OCI-LY7 (cell line): ENCODE measurements at regions not wholly inside any gene's neighbourhood (a gene's known extent, or its start where the extent isn't known, plus 50 kb on each side); places are given as distances from the start of the nearest gene placed in this dataset.

Experiments used
- BruUV-seq: library from RNA; stranded (reverse); fragments of 400-500 nt; replicated peaks from 2 replicates; lab custom pipeline; 2021; lab: Mats Ljungman, UMichigan
- CTCF ChIA-PET: fragments of 300-600 bp; sonication (Branson Sonifier 250); formaldehyde crosslinking; loops from one replicate; lab custom pipeline; 2022; ENCODE audit warnings: antibody characterized with exemption; ENCODE audit not compliant: unreplicated experiment; lab: Charles Lee
- POLR2A ChIA-PET: fragments of 300-600 bp; sonication (Branson Sonifier 250); formaldehyde crosslinking; loops from one replicate; lab custom pipeline; 2022; ENCODE audit warnings: antibody characterized with exemption; lab: Charles Lee
- DNase-seq: peaks from one replicate; pipeline ENCODE4 v3.0.0-alpha.2; 2015; ENCODE audit warnings: low spot score
- H2AFZ ChIP-seq: fragments of 200-600 bp; sonication (generic), shearing (Covaris generic); 2 replicates; pipeline ENCODE4 v1.6.1; 2014; ENCODE audit warnings: mild to moderate bottlenecking, antibody characterized with exemption, low read length, moderate library complexity
- H3K27ac ChIP-seq: fragments of 200-600 bp; sonication (generic); 2 replicates; pipeline ENCODE4 v1.5.1; 2014; ENCODE audit warnings: mixed run types, low read depth, mild to moderate bottlenecking, moderate library complexity, low read length, inconsistent platforms; ENCODE audit not compliant: poor library complexity, severe bottlenecking
- H3K36me3 ChIP-seq: fragments of 200-600 bp; sonication (generic); 2 replicates; pipeline ENCODE4 v1.6.1; 2014; ENCODE audit warnings: mild to moderate bottlenecking, antibody characterized with exemption, low read length, moderate library complexity, mixed read lengths; ENCODE audit not compliant: insufficient read depth
- H3K4me1 ChIP-seq: fragments of 200-600 bp; sonication (generic); 2 replicates; pipeline ENCODE4 v1.5.1; 2014; ENCODE audit warnings: mild to moderate bottlenecking, low read length; ENCODE audit not compliant: insufficient read depth, poor library complexity, severe bottlenecking
- H3K4me2 ChIP-seq: fragments of 200-600 bp; sonication (generic); 2 replicates; pipeline ENCODE4 v1.6.1; 2014; ENCODE audit warnings: mild to moderate bottlenecking, low read length
- H3K4me3 ChIP-seq: fragments of 200-600 bp; sonication (generic); 2 replicates; pipeline ENCODE4 v1.5.1; 2014; ENCODE audit warnings: mild to moderate bottlenecking, low read depth, low read length; ENCODE audit not compliant: poor library complexity, severe bottlenecking
- H3K79me2 ChIP-seq: fragments of 200-600 bp; sonication (generic); 2 replicates; pipeline ENCODE4 v1.6.1; 2016; ENCODE audit warnings: low read depth, mild to moderate bottlenecking, low read length, moderate library complexity, mixed read lengths; ENCODE audit not compliant: insufficient read depth
- H3K9me2 ChIP-seq: fragments of 200-600 bp; sonication (generic); 2 replicates; pipeline ENCODE4 v1.6.1; 2016; ENCODE audit warnings: mild to moderate bottlenecking, low read length, mixed read lengths; ENCODE audit not compliant: insufficient read depth
- H3K9me3 ChIP-seq: fragments of 200-600 bp; sonication (generic); 2 replicates; pipeline ENCODE4 v1.6.1; 2014; ENCODE audit warnings: mild to moderate bottlenecking, mixed run types, low read length, mixed read lengths
- H4K20me1 ChIP-seq: fragments of 200-600 bp; sonication (generic); 2 replicates; pipeline ENCODE4 v1.6.1; 2014; ENCODE audit warnings: mild to moderate bottlenecking, antibody characterized with exemption, low read length, moderate library complexity, mixed read lengths; ENCODE audit not compliant: insufficient read depth
- CTCF ChIP-seq: fragments of 200-600 bp; sonication (generic); conservative IDR thresholded peaks from 2 replicates; pipeline ENCODE4 v1.5.1; 2014; ENCODE audit warnings: mild to moderate bottlenecking, antibody characterized with exemption, low read length, moderate library complexity, mixed read lengths
- EZH2phosphoT487 ChIP-seq: fragments of 200-600 bp; sonication (generic); IDR thresholded peaks from 2 replicates; pipeline ENCODE4 v1.6.1; 2018; ENCODE audit warnings: low read depth, borderline replicate concordance, mild to moderate bottlenecking, mixed run types, antibody characterized with exemption, low read length, moderate library complexity, mixed read lengths
- intact Hi-C: fragments of 100-400 bp; cut with micrococcal nuclease; formaldehyde crosslinking; loops from one replicate; pipeline ENCODE4 v1.10.0; 2022; ENCODE audit not compliant: unreplicated experiment

- H3K4me1 ChIP-seq = no peaks in the 10 kb centered on the region
- POLR2A ChIA-PET = no interaction called here
- no peaks in the 10 kb centered on the region for H3K9me2 ChIP-seq
- H2AFZ ChIP-seq = no peak overlapping the region
- no peaks in the 10 kb centered on the region for H3K36me3 ChIP-seq
- H3K9me3 ChIP-seq = no peaks in the 10 kb centered on the region
- H3K27ac ChIP-seq = no peak overlapping the region
- no TSS peak for BruUV-seq
- no peak overlapping the region for H3K4me3 ChIP-seq
- intact Hi-C loops = no loop called here
- no peak overlapping the region for H3K4me2 ChIP-seq
- CTCF ChIA-PET = no interaction called here
- no peaks in the 10 kb centered on the region for H3K79me2 ChIP-seq
- TF ChIP-seq EZH2phosphoT487 = no peak
- no peak for TF ChIP-seq CTCF
- H4K20me1 ChIP-seq = no peaks in the 10 kb centered on the region
- no peak for DNase-seq
These were observed 416.8 kb downstream of the NPHP4 start for GRCh38 chr1:5575396-5575940.

- Histone ChIP-seq H3K4me2 (no peak overlapping the region), H3K27ac (no peak overlapping the region), H3K9me3 (no peaks in the 10 kb centered on the region; the same call in 1 of the 2 replicates), H3K4me1 (no peaks in the 10 kb centered on the region), H3K36me3 (no peaks in the 10 kb centered on the region), H3K4me3 (no peak overlapping the region), H2AFZ (no peak overlapping the region), H3K79me2 (no peaks in the 10 kb centered on the region), H4K20me1 (no peaks in the 10 kb centered on the region), H3K9me2 (no peaks in the 10 kb centered on the region)
- no peak for DNase-seq
- ChIA-PET CTCF (no interaction called here), POLR2A (no interaction called here)
- TF ChIP-seq CTCF = no peak
- no peak for TF ChIP-seq EZH2phosphoT487
- no TSS peak for BruUV-seq
- intact Hi-C loops = no loop called here
These were observed 417.6 kb downstream of the NPHP4 start for GRCh38 chr1:5574641-5575040.

- TF ChIP-seq EZH2phosphoT487 (no peak), CTCF (no peak)
- Histone ChIP-seq H3K27ac (no peak overlapping the region), H3K4me3 (no peak overlapping the region), H3K4me2 (no peak overlapping the region), H3K4me1 (no peaks in the 10 kb centered on the region), H2AFZ (no peak overlapping the region), H4K20me1 (no peaks in the 10 kb centered on the region), H3K79me2 (no peaks in the 10 kb centered on the region), H3K9me2 (no peaks in the 10 kb centered on the region), H3K36me3 (no peaks in the 10 kb centered on the region), H3K9me3 (no peaks in the 10 kb centered on the region; the same call in 1 of the 2 replicates)
- no peak for DNase-seq
- no TSS peak for BruUV-seq
- intact Hi-C loops = no loop called here
- ChIA-PET CTCF (no interaction called here), POLR2A (no interaction called here)
These were observed 419.4 kb downstream of the NPHP4 start for GRCh38 chr1:5572794-5573193.
